GM19397 (cell line): ENCODE measurements at regions not wholly inside any gene's neighbourhood (a gene's known extent, or its start where the extent isn't known, plus 50 kb on each side); places are given as distances from the start of the nearest gene placed in this dataset.
"Not testable (repeated sequence)": the region's sequence is repeated elsewhere in the genome, so short reads cannot be mapped to it uniquely, and the experiment has no call there.

Source experiments
- ATAC-seq: cut with Tn5 transposase; IDR thresholded peaks from one replicate; pipeline ENCODE4 v1.9.1; 2021; ENCODE audit warnings: mild to moderate bottlenecking, moderate library complexity; ENCODE audit not compliant: unreplicated experiment

GRCh38 chr10:130935897-130936550 lies 375.5 kb downstream of the TCERG1L start:
- ATAC-seq: no peak

GRCh38 chr10:130936851-130937250 lies 374.7 kb downstream of the TCERG1L start:
- ATAC-seq: no peak

GRCh38 chr10:130938051-130938450 lies 373.5 kb downstream of the TCERG1L start:
- ATAC-seq: no peak

- ATAC-seq: not testable (repeated sequence)
Observed at GRCh38 chr10:130938891-130939290, 372.6 kb downstream of the TCERG1L start.

GRCh38 chr10:130941886-130942285 lies 369.6 kb downstream of the TCERG1L start:
- no peak for ATAC-seq

- ATAC-seq: no peak
Observed at GRCh38 chr10:130952086-130952485, 359.4 kb downstream of the TCERG1L start.

- no peak for ATAC-seq
Observed at GRCh38 chr10:130954326-130954905, 357.1 kb downstream of the TCERG1L start.

- ATAC-seq: no peak
Observed at GRCh38 chr10:130956251-130956650, 355.3 kb downstream of the TCERG1L start.

GRCh38 chr10:130957423-130957822 lies 354.1 kb downstream of the TCERG1L start:
- no peak for ATAC-seq

GRCh38 chr10:130958003-130958402 lies 353.5 kb downstream of the TCERG1L start:
- ATAC-seq: no peak

- ATAC-seq: no peak
Observed at GRCh38 chr10:130958981-130959751, 352.4 kb downstream of the TCERG1L start.

- no peak for ATAC-seq
Observed at GRCh38 chr10:130959752-130960195, 351.7 kb downstream of the TCERG1L start.

- ATAC-seq: no peak
Observed at GRCh38 chr10:130960531-130960930, 351.0 kb downstream of the TCERG1L start.

GRCh38 chr10:130961506-130962239 lies 349.8 kb downstream of the TCERG1L start:
- no peak for ATAC-seq

GRCh38 chr10:130962240-130963051 lies 349.1 kb downstream of the TCERG1L start:
- no peak for ATAC-seq

GRCh38 chr10:130963052-130963393 lies 348.5 kb downstream of the TCERG1L start:
- ATAC-seq: no peak

- no peak for ATAC-seq
Observed at GRCh38 chr10:130963786-130964522, 347.6 kb downstream of the TCERG1L start.

- ATAC-seq: no peak
Observed at GRCh38 chr10:130964771-130965170, 346.8 kb downstream of the TCERG1L start.

GRCh38 chr10:130967161-130967560 lies 344.4 kb downstream of the TCERG1L start:
- ATAC-seq: no peak

GRCh38 chr10:130967784-130968183 lies 343.7 kb downstream of the TCERG1L start:
- no peak for ATAC-seq
